ENCODE measurements at regions not wholly inside any gene's neighbourhood (a gene's known extent, or its start where the extent isn't known, plus 50 kb on each side); places are given as distances from the start of the nearest gene placed in this dataset.

DNA sequence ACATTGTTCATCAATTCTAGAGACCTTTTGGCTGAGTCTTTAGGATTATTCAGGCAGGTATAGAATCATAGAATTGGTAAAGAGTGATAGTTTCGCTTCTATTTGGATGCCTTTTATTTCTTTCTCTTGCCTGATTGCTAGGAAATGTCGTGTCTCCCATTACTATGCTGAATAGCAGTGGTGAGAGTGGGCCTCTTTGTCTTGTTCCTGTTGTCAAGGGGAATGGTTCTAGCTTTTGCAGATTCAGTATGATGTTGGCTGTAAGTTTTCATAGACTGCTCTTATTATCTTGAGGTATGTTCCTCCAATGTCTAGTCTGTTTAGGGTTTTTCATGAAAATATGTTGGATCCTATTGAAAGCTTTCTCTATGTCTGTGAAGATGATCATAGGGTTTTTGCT is 200.2 kb upstream of the PABPC4L start:
- no peak for DNase-seq
- Histone ChIP-seq H3K27ac (ENCODE audit: low read length) (no peak overlapping the region), H3K27me3 (ENCODE audit: control insufficient read depth, insufficient read depth) (no peaks in the 10 kb centered on the region), H3K4me1 (ENCODE audit: control insufficient read depth, insufficient read depth, low read length) (no peaks in the 10 kb centered on the region), H3K4me3 (ENCODE audit: low read length) (no peak overlapping the region), H3K9me3 (ENCODE audit: control insufficient read depth, low read length) (no peaks in the 10 kb centered on the region)
- 68% methylated on average over 2 of the region's 2 CpGs for WGBS
- no peak for ATAC-seq
- intact Hi-C loops (cut with DNase I): no loop called here

DNA sequence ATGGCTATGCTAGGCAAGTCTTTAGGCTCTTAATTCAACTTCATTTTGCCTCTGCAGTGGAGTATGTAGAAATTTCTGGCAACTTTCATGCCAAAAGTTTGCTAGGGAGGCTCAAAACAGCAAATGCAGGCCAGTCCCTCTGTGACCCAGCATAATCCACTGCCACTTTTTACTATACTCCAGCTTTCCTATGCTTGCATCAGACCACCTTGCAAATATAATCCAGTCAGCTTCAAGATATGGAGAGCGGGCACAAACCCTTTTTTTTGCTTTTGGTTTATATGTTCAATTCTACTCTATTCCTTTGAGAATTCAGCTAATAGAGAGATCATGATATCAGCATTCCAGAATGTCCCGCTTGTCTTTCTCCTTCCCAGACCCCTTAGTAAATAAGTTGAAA is 192.0 kb upstream of the PABPC4L start:
- Histone ChIP-seq H3K4me1 (ENCODE audit: control insufficient read depth, insufficient read depth, low read length) (no peaks in the 10 kb centered on the region), H3K27ac (ENCODE audit: low read length) (no peak overlapping the region), H3K9me3 (ENCODE audit: control insufficient read depth, low read length) (no peaks in the 10 kb centered on the region), H3K4me3 (ENCODE audit: low read length) (no peak overlapping the region), H3K27me3 (ENCODE audit: control insufficient read depth, insufficient read depth) (no peaks in the 10 kb centered on the region)
- intact Hi-C loops (cut with DNase I): no loop called here
- DNase-seq (no peak), ATAC-seq (no peak)
- WGBS: 80% methylated on average over 2 of the region's 2 CpGs

DNA sequence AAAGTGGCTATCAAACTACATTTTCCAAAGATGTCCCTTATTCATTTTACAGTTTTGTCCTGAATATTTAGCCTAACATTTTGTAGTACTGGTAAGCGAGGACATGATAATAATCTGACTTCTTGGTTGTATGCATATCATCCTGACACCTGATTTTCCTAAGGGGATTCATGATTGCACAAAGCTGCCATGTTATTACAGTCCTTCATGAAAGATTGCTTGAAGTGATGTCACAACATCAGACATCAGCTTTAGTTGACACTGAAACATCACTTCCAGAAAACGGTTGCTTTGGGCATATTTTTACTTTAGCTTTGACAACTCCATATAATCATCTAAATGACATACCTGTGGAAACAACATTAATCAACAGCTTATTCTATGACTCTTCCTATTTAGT is 188.7 kb upstream of the PABPC4L start:
- H3K27ac ChIP-seq (ENCODE audit: low read length): no peak overlapping the region
- 68% methylated on average over 2 of the region's 2 CpGs for WGBS
- H3K27me3 ChIP-seq (ENCODE audit: control insufficient read depth, insufficient read depth): no peaks in the 10 kb centered on the region
- DNase-seq: no peak
- no peaks in the 10 kb centered on the region for H3K9me3 ChIP-seq (ENCODE audit: control insufficient read depth, low read length)
- no peak for ATAC-seq
- no peak overlapping the region for H3K4me3 ChIP-seq (ENCODE audit: low read length)
- intact Hi-C loops (cut with DNase I): no loop called here
- H3K4me1 ChIP-seq (ENCODE audit: control insufficient read depth, insufficient read depth, low read length): no peaks in the 10 kb centered on the region

DNA sequence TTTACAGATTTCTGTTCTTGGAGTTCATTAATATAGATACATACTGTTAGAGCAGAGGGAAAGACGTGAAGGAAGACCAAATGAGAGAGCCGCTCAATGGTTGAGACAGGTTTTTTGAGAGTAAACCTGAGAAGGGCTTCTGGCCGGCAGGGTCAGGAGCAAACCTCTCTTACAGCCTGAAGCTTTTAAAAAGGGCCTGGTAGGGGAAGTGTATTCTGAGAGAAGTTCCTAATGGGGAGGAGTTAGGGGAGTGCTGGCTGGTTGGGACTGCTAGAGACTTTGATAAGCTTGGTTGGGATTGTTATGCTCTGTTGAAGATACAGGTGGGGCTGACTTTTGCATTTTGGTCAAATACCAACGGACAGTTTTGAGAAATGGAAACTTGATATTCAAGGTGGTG is 186.8 kb upstream of the PABPC4L start:
- Histone ChIP-seq H3K4me1 (ENCODE audit: control insufficient read depth, insufficient read depth, low read length) (no peaks in the 10 kb centered on the region), H3K27me3 (ENCODE audit: control insufficient read depth, insufficient read depth) (no peaks in the 10 kb centered on the region), H3K9me3 (ENCODE audit: control insufficient read depth, low read length) (no peaks in the 10 kb centered on the region), H3K27ac (ENCODE audit: low read length) (no peak overlapping the region), H3K4me3 (ENCODE audit: low read length) (no peak overlapping the region)
- intact Hi-C loops (cut with DNase I): no loop called here
- WGBS: 84% methylated on average over 4 of the region's 4 CpGs
- no peak for DNase-seq
- ATAC-seq: no peak

DNA sequence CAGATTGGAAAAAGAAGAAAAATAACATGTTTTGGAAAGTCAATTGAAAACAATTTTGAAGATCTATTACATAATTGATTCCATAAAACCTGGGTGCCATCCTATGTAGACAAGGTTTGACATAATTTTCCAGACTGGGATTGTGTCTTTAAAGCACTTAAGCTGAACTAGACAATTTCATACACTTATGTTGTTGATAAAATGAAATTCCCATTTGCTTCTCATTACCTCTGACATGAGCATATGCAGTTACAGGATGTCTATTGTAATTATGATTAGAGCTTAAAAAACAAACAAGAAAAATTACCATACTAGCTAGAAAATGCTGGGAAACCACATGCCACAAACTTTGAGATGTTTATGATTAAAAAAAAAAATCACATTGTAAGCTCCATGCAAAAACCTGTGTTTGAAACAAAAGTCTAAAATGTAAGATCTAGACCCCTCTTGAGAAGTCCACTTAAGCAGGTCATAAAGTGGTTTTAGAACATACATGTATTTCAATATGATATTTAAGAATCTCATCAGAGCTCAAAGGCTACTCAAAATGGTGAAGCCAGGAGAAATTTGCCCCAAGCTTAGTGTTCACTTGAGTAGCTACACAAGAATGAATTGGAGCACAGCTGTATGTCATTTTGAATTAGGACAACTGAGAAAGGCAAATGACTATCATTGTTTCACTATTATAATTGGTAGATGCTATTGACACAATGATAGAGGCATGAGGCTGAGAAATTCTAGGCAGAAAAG is 181.1 kb upstream of the PABPC4L start:
- H3K9me3 ChIP-seq (ENCODE audit: control insufficient read depth, low read length): no peaks in the 10 kb centered on the region
- intact Hi-C loops (cut with DNase I): no loop called here
- no peak overlapping the region for H3K4me3 ChIP-seq (ENCODE audit: low read length)
- ATAC-seq (no peak), DNase-seq (no peak)
- no peak overlapping the region for H3K27ac ChIP-seq (ENCODE audit: low read length)
- H3K27me3 ChIP-seq (ENCODE audit: control insufficient read depth, insufficient read depth): no peaks in the 10 kb centered on the region
- H3K4me1 ChIP-seq (ENCODE audit: control insufficient read depth, insufficient read depth, low read length): no peaks in the 10 kb centered on the region

GRCh38 chr4:134375775-134376174 is 174.2 kb upstream of the PABPC4L start:
- H3K4me1 ChIP-seq (ENCODE audit: control insufficient read depth, insufficient read depth, low read length): no peaks in the 10 kb centered on the region
- intact Hi-C loops (cut with DNase I): no loop called here
- no peaks in the 10 kb centered on the region for H3K27me3 ChIP-seq (ENCODE audit: control insufficient read depth, insufficient read depth)
- no peak for DNase-seq
- ATAC-seq: no peak
- H3K9me3 ChIP-seq (ENCODE audit: control insufficient read depth, low read length): no peaks in the 10 kb centered on the region
- H3K4me3 ChIP-seq (ENCODE audit: low read length): no peak overlapping the region
- no peak overlapping the region for H3K27ac ChIP-seq (ENCODE audit: low read length)

DNA sequence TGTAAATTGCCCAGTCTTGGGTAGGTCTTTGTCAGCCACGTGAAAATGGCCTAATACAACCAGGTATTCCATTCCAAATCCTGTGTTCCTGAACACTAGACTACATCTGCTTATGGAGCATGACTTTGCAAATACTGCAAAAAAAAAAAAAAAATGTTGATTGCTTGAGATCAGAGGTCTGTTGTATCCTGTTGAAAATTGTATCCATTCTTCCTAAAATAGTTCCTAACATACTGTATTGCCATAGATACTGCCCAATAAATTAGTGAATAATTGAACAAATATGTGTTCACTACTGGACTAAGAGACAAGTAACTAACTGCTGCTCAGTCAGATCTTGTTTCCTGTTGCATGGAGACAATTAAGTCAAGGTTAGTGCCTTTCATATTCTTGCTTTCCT is 164.3 kb upstream of the PABPC4L start:
- Histone ChIP-seq H3K27me3 (ENCODE audit: control insufficient read depth, insufficient read depth) (no peaks in the 10 kb centered on the region), H3K27ac (ENCODE audit: low read length) (no peak overlapping the region), H3K4me3 (ENCODE audit: low read length) (no peak overlapping the region), H3K4me1 (ENCODE audit: control insufficient read depth, insufficient read depth, low read length) (no peaks in the 10 kb centered on the region), H3K9me3 (ENCODE audit: control insufficient read depth, low read length) (no peaks in the 10 kb centered on the region)
- intact Hi-C loops (cut with DNase I): no loop called here
- no peak for DNase-seq
- 66% methylated on average over 1 of the region's 1 CpG for WGBS
- no peak for ATAC-seq

- no peak for DNase-seq
- no peak overlapping the region for H3K27ac ChIP-seq (ENCODE audit: low read length)
- no peaks in the 10 kb centered on the region for H3K9me3 ChIP-seq (ENCODE audit: control insufficient read depth, low read length)
- intact Hi-C loops (cut with DNase I): no loop called here
- no peak overlapping the region for H3K4me3 ChIP-seq (ENCODE audit: low read length)
- no peaks in the 10 kb centered on the region for H3K27me3 ChIP-seq (ENCODE audit: control insufficient read depth, insufficient read depth)
- ATAC-seq: no peak
- no peaks in the 10 kb centered on the region for H3K4me1 ChIP-seq (ENCODE audit: control insufficient read depth, insufficient read depth, low read length)
- 94% methylated on average over 1 of the region's 1 CpG for WGBS
Measured at GRCh38 chr4:134364928-134365327, 163.3 kb upstream of the PABPC4L start.

GRCh38 chr4:134345244-134345643 is 143.7 kb upstream of the PABPC4L start:
- H3K4me1 ChIP-seq (ENCODE audit: control insufficient read depth, insufficient read depth, low read length): no peaks in the 10 kb centered on the region
- DNase-seq (no peak), ATAC-seq (no peak)
- H3K9me3 ChIP-seq (ENCODE audit: control insufficient read depth, low read length): no peaks in the 10 kb centered on the region
- 64% methylated on average over 2 of the region's 2 CpGs for WGBS
- H3K4me3 ChIP-seq (ENCODE audit: low read length): no peak overlapping the region
- H3K27ac ChIP-seq (ENCODE audit: low read length): no peak overlapping the region
- intact Hi-C loops (cut with DNase I): no loop called here
- no peaks in the 10 kb centered on the region for H3K27me3 ChIP-seq (ENCODE audit: control insufficient read depth, insufficient read depth)

GRCh38 chr4:134343656-134344055 is 142.1 kb upstream of the PABPC4L start:
- H3K4me3 ChIP-seq (ENCODE audit: low read length): no peak overlapping the region
- 93% methylated on average over 5 of the region's 5 CpGs for WGBS
- H3K27me3 ChIP-seq (ENCODE audit: control insufficient read depth, insufficient read depth): no peaks in the 10 kb centered on the region
- ATAC-seq: no peak
- H3K4me1 ChIP-seq (ENCODE audit: control insufficient read depth, insufficient read depth, low read length): no peaks in the 10 kb centered on the region
- intact Hi-C loops (cut with DNase I): no loop called here
- DNase-seq: no peak
- no peaks in the 10 kb centered on the region for H3K9me3 ChIP-seq (ENCODE audit: control insufficient read depth, low read length)
- no peak overlapping the region for H3K27ac ChIP-seq (ENCODE audit: low read length)

DNA sequence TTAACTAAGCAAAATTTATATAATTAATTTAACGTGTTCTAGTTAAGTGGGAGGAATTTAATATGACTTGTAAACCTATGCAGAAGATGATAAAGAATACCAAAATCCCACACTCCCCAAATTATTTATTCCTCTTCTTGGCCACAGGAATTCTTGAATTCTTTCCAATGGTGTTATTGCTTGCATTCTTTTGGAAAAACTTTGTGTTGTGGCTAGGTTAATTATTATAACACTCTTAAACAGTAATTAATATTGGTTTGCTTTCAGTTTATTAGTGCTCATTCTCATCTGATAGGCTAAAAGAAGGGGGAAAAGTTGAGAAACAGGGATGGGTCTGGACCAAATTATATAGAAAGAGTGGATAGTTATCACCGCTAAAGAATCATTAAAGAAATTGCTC is 141.5 kb upstream of the PABPC4L start:
- DNase-seq (no peak), ATAC-seq (no peak)
- intact Hi-C loops (cut with DNase I): no loop called here
- 46% methylated on average over 2 of the region's 2 CpGs for WGBS
- no peak overlapping the region for H3K4me3 ChIP-seq (ENCODE audit: low read length)
- no peak overlapping the region for H3K27ac ChIP-seq (ENCODE audit: low read length)
- no peaks in the 10 kb centered on the region for H3K9me3 ChIP-seq (ENCODE audit: control insufficient read depth, low read length)
- H3K4me1 ChIP-seq (ENCODE audit: control insufficient read depth, insufficient read depth, low read length): no peaks in the 10 kb centered on the region
- no peaks in the 10 kb centered on the region for H3K27me3 ChIP-seq (ENCODE audit: control insufficient read depth, insufficient read depth)

GRCh38 chr4:134337574-134337973 is 136.0 kb upstream of the PABPC4L start:
- no peaks in the 10 kb centered on the region for H3K9me3 ChIP-seq (ENCODE audit: control insufficient read depth, low read length)
- DNase-seq: no peak
- no peaks in the 10 kb centered on the region for H3K27me3 ChIP-seq (ENCODE audit: control insufficient read depth, insufficient read depth)
- no peak for ATAC-seq
- H3K4me3 ChIP-seq (ENCODE audit: low read length): no peak overlapping the region
- H3K4me1 ChIP-seq (ENCODE audit: control insufficient read depth, insufficient read depth, low read length): no peaks in the 10 kb centered on the region
- 61% methylated on average over 1 of the region's 1 CpG for WGBS
- H3K27ac ChIP-seq (ENCODE audit: low read length): no peak overlapping the region
- intact Hi-C loops (cut with DNase I): no loop called here

Data from right cardiac atrium (tissue), 5 donors.